ENCODE measurements at regions not wholly inside any gene's neighbourhood (a gene's known extent, or its start where the extent isn't known, plus 50 kb on each side); places are given as distances from the start of the nearest gene placed in this dataset.

DNA sequence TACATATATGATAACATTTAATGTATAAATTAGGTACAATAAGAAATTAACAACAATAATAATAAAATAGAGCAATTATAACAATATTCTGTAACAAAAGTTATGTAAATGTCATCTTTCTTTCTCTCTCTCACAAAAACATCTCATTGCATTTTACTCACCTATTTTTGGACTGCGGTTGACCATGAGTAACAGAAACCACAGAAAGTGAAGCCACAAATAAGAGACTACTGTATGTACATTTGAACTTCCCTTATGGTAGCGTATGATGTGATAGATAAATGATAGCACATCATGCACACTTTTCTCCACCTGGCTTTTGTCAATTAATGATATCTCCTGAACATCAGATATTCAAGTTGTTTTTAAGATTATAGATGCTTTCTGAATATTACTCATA is 80.5 kb downstream of the HNRNPD start:
- TF ChIP-seq EP300 (conservative IDR thresholded peaks at IDR 0.05; ENCODE audit: poor library complexity, severe bottlenecking) (no peak), REST (IDR thresholded peaks at IDR 0.05; ENCODE audit: borderline replicate concordance) (no peak), CTCF (IDR thresholded peaks at IDR 0.05; ENCODE audit: poor library complexity, severe bottlenecking) (no peak), POLR2AphosphoS5 (IDR thresholded peaks at IDR 0.05) (no peak), EZH2 (IDR thresholded peaks at IDR 0.05; ENCODE audit: borderline replicate concordance, insufficient read depth, low read length, poor library complexity, severe bottlenecking) (no peak), TAF1 (IDR thresholded peaks at IDR 0.05; ENCODE audit: low read depth) (no peak), RAD21 (conservative IDR thresholded peaks at IDR 0.05) (no peak)
